ENCODE measurements at regions not wholly inside any gene's neighbourhood (a gene's known extent, or its start where the extent isn't known, plus 50 kb on each side); places are given as distances from the start of the nearest gene placed in this dataset.

GRCh38 chr3:145807990-145808389, 353.0 kb downstream of the PLOD2 start:
- Mint-ChIP-seq H3K4me3 (no peak overlapping the region), H3K27me3 (no peaks in the 10 kb centered on the region), H3K36me3 (no peaks in the 10 kb centered on the region), H3K9me3 (no peaks in the 10 kb centered on the region), H3K4me1 (ENCODE audit: unreplicated experiment) (peaks cover 13% of the 10 kb centered on the region), H3K27ac (no peak overlapping the region)
- TF ChIP-seq CTCF (conservative IDR thresholded peaks at IDR 0.05) = peak; percentile 66
- no peak for DNase-seq (ENCODE audit: extremely low spot score, unreplicated experiment)

- no peak for DNase-seq (ENCODE audit: extremely low spot score, unreplicated experiment)
- peaks cover 12% of the 10 kb centered on the region for H3K4me1 Mint-ChIP-seq (ENCODE audit: unreplicated experiment)
- no peak overlapping the region for H3K4me3 Mint-ChIP-seq
- no peaks in the 10 kb centered on the region for H3K9me3 Mint-ChIP-seq
- no peak overlapping the region for H3K27ac Mint-ChIP-seq
- TF ChIP-seq CTCF (conservative IDR thresholded peaks at IDR 0.05) = no peak
- no peaks in the 10 kb centered on the region for H3K27me3 Mint-ChIP-seq
- H3K36me3 Mint-ChIP-seq = no peaks in the 10 kb centered on the region
These were observed 348.6 kb downstream of the PLOD2 start for GRCh38 chr3:145812391-145812790.

GRCh38 chr3:145815707-145816413, 345.1 kb downstream of the PLOD2 start:
- DNase-seq (ENCODE audit: extremely low spot score, unreplicated experiment) = no peak
- TF ChIP-seq CTCF (conservative IDR thresholded peaks at IDR 0.05) = no peak
- Mint-ChIP-seq H3K4me3 (no peak overlapping the region), H3K27ac (no peak overlapping the region), H3K9me3 (no peaks in the 10 kb centered on the region), H3K36me3 (no peaks in the 10 kb centered on the region), H3K4me1 (ENCODE audit: unreplicated experiment) (no peaks in the 10 kb centered on the region), H3K27me3 (no peaks in the 10 kb centered on the region)

GRCh38 chr3:145817870-145818483, 343.0 kb downstream of the PLOD2 start:
- no peak for TF ChIP-seq CTCF (conservative IDR thresholded peaks at IDR 0.05)
- Mint-ChIP-seq H3K27ac (no peak overlapping the region), H3K36me3 (no peaks in the 10 kb centered on the region), H3K9me3 (no peaks in the 10 kb centered on the region), H3K4me3 (no peak overlapping the region), H3K4me1 (ENCODE audit: unreplicated experiment) (no peaks in the 10 kb centered on the region), H3K27me3 (no peaks in the 10 kb centered on the region)
- no peak for DNase-seq (ENCODE audit: extremely low spot score, unreplicated experiment)

GRCh38 chr3:145820170-145820569, 340.8 kb downstream of the PLOD2 start:
- Mint-ChIP-seq H3K4me3 (no peak overlapping the region), H3K4me1 (ENCODE audit: unreplicated experiment) (no peaks in the 10 kb centered on the region), H3K27me3 (no peaks in the 10 kb centered on the region), H3K9me3 (peaks cover 7% of the 10 kb centered on the region), H3K27ac (no peak overlapping the region), H3K36me3 (no peaks in the 10 kb centered on the region)
- DNase-seq (ENCODE audit: extremely low spot score, unreplicated experiment) = no peak
- no peak for TF ChIP-seq CTCF (conservative IDR thresholded peaks at IDR 0.05)
